Choroid plexus epithelial cell (primary cell): ENCODE measurements at regions not wholly inside any gene's neighbourhood (a gene's known extent, or its start where the extent isn't known, plus 50 kb on each side); places are given as distances from the start of the nearest gene placed in this dataset.
A peak's percentile ranks its signal among the peaks of the same experiment; 100 is the strongest.

Experiments
- DNase-seq: peaks from one replicate; pipeline ENCODE4 v3.0.0-alpha.2; 2010; ENCODE audit warnings: low read depth
- H3K4me3 ChIP-seq: 2 replicates; pipeline ENCODE4 v1.5.1; 2011; ENCODE audit warnings: low read depth, mild to moderate bottlenecking, control low read depth, low read length, moderate library complexity
- TF ChIP-seq, protein P1 (sequence below): conservative IDR thresholded peaks from 2 replicates; pipeline ENCODE4 v1.5.1; 2011; ENCODE audit warnings: low read depth, mild to moderate bottlenecking, control low read depth, inconsistent platforms, low read length, moderate library complexity

DNA sequence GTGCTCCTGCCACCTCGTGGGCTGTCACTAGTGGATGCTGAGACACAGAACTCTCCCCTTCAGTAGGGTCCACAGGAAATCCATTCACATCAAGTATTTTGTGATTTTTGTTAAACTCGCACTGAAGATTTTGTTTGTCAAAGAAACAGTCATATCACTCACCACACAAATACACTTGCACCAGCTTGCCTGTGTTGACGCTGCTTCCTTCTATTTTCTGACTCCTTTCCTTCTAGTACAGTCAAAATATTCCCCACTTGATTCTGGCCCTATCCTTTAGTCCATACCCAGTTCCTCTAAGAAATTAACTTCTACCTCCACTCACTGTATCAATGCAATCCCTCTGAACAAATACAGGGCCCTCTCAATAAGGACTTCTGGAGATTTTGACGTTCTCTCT, 213.2 kb upstream of the ARL4C start:
- TF ChIP-seq, protein P1, sequence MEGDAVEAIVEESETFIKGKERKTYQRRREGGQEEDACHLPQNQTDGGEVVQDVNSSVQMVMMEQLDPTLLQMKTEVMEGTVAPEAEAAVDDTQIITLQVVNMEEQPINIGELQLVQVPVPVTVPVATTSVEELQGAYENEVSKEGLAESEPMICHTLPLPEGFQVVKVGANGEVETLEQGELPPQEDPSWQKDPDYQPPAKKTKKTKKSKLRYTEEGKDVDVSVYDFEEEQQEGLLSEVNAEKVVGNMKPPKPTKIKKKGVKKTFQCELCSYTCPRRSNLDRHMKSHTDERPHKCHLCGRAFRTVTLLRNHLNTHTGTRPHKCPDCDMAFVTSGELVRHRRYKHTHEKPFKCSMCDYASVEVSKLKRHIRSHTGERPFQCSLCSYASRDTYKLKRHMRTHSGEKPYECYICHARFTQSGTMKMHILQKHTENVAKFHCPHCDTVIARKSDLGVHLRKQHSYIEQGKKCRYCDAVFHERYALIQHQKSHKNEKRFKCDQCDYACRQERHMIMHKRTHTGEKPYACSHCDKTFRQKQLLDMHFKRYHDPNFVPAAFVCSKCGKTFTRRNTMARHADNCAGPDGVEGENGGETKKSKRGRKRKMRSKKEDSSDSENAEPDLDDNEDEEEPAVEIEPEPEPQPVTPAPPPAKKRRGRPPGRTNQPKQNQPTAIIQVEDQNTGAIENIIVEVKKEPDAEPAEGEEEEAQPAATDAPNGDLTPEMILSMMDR, result no peak
- H3K4me3 ChIP-seq, result no peak overlapping the region
- no peak for DNase-seq

DNA sequence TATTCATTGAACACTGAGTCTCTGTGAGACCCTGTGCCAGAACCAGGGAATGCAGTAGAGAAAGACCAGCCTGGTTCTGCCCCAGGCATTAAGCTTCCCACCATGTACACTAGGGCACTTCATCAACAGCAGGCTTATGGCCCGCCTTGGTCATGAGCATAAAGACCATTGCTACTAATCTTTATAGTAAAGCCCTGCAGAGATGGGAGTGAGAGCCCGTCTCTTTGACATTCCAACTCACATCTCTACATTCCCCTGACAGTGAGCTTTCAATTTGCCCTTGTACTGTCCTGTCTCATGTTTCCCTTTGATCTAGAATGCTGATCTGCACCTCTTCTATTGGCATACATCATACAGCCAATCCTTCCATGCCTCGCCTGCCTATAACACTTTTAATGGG, 211.8 kb upstream of the ARL4C start:
- H3K4me3 ChIP-seq, result no peak overlapping the region
- TF ChIP-seq, protein P1, result no peak
- no peak for DNase-seq

DNA sequence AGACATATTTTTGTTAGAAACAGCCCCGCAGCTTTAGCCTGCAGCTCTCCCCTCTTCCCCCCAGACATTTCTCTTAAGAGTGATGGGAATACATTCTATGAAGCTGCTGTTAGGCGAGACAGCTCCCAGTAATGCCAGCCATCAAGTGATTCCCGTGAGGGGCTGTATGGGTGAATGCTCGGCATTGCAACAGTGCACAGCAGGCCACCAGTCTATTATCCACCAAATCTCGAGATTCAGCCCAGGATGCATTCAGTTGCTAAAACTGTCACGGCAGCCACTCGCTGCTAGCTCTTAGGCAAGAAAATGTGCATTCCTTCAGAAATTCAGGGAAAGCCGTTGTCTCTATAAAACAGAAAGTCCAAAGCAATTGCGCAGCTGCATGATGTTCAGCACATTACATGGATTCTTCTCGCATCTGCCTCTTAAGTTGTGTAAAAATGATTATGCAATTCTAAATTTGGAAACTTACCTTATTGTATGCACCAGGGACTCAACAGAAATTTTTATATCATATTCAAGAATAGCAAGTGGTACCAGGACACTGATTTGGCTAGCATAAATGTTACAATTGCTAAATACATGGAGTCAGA, 211.3 kb upstream of the ARL4C start:
- TF ChIP-seq, protein P1, result no peak

DNA sequence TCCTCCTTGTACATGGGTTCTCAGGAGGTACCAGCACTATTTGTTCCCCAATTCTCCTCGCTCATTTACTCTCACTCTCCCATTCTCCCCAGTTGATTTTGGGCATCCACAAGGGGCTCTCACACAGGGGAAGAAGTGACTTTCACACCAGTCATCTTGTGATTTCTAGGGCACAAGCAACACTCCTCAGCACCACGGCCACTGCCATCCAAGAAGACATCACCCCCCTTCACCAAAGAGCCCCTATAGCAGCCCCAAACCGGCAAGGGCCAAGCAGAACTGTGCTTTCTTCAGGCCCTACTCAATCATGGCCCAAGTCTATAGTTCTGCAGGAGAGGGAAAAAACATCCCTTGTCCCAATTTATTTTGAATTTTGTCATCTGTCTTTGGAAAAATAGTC, 209.2 kb upstream of the ARL4C start:
- DNase-seq, result no peak
- no peak overlapping the region for H3K4me3 ChIP-seq
- TF ChIP-seq, protein P1, result no peak

More for the DNA sequence above, 211.3 kb upstream of the ARL4C start:
- no peak overlapping the region for H3K4me3 ChIP-seq
- no peak for DNase-seq

DNA sequence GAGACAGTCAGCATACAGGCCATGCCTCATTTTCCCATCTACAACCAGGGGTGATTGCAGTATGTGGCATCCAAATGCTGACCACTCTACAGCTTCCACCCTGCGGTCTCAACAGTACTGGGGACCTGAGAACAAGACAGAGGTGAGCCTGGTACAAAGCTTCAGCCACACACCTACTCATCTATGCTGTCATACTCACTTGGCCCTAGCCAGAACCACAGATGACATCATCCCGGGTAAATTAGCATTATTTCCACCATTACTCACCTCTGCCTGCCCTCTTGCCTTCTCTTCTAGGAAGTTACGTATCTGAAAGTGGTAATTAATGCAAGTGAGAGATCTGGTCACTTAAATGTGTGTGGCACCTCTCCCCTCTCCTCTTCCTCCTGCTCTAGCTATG, 208.2 kb upstream of the ARL4C start:
- DNase-seq, result peak; percentile 41
- TF ChIP-seq, protein P1, result no peak
- H3K4me3 ChIP-seq, result no peak overlapping the region

DNA sequence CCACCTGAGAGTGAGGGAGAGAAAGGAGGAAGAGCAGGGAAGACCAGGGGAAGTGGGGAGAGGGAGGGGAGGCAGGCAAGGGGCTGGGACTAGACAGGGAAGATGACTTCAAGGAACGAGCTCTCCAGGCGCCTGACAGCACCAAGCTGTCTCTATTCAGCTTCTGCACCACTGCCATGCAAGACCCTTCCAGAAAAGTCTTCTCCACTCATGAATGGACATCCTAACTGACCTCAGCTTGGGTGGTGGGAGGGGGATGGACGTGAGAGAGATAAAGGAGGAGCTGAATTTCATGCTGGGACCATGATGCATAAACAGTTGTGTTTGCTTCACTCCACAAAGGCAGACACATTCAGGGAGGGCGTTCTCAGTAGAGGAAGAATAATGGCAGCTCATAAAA, 206.4 kb upstream of the ARL4C start:
- H3K4me3 ChIP-seq, result no peak overlapping the region
- no peak for DNase-seq
- TF ChIP-seq, protein P1, result no peak

DNA sequence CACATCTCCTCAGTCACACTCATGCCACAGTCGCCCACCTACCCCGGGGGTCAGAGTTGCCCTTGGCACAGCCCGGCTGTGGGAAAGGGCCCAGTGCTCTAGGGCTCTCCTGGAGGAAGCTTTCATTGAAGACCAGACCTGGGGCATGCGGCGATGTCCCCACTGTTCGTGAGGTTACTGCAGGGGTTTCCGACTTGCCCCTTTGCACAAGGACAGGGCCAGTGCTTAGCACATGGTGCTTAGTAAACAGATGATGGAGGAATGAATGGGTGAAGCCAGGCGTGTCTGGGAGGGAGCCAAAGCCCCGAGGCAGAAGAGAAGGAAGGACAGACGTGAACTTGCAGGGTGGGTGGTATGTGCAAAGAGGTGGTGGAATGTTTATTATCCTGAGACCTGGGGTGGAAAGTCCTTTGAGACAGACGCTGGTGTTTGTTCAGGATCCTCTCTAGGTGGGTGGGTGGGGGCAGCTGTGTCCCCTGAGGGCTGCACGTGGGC, 205.9 kb upstream of the ARL4C start:
- DNase-seq, result no peak
- H3K4me3 ChIP-seq, result no peak overlapping the region
- TF ChIP-seq, protein P1, result no peak
